Transverse colon (tissue), 3 donors: ENCODE measurements at regions not wholly inside any gene's neighbourhood (a gene's known extent, or its start where the extent isn't known, plus 50 kb on each side); places are given as distances from the start of the nearest gene placed in this dataset.

Experiments
- CTCF ChIP-seq, 5 experiments: fragments of 200-600 bp in 3 of 5; fragments of 450-650 bp in 2 of 5; sonication (generic) in 3 of 5; IDR thresholded peaks; 1 replicate in 2 of 5; 2 replicates in 3 of 5; pipeline ENCODE4 v1.5.1; 2016 to 2017; ENCODE audit warnings: antibody characterized with exemption in 5 of 5, inconsistent platforms in 3 of 5, mild to moderate bottlenecking in 2 of 5, moderate library complexity in 1 of 5
- EP300 ChIP-seq: sonication (generic); formaldehyde crosslinking; IDR thresholded peaks from one replicate; pipeline ENCODE4 v1.6.1; 2017; ENCODE audit warnings: antibody characterized with exemption, low read depth
- POLR2A ChIP-seq: fragments of 450-650 bp; IDR thresholded peaks from one replicate; pipeline ENCODE4 v1.6.1; 2016; ENCODE audit warnings: antibody characterized with exemption, mild to moderate bottlenecking, moderate library complexity

- TF ChIP-seq CTCF (IDR thresholded peaks at IDR 0.05) (no peak), POLR2A (no peak), EP300 (no peak)
Observed at GRCh38 chr20:61129311-61129710, 122.8 kb upstream of the CDH4 start.
